Activated T-helper 2 cell treated with anti-CD3 and anti-CD28 coated beads, Interferon-gamma antibody, Interleukin-2, Interleukin-4, amounts not matched to agents 10 μg/mL and 5 μg/mL and 100 μg/mL, durations not matched to agents 14 hours and 24 hours and 36 hours (primary cell): ENCODE measurements at regions not wholly inside any gene's neighbourhood (a gene's known extent, or its start where the extent isn't known, plus 50 kb on each side); places are given as distances from the start of the nearest gene placed in this dataset.
"Not testable (repeated sequence)": the region's sequence is repeated elsewhere in the genome, so short reads cannot be mapped to it uniquely, and the experiment has no call there.

Source experiments
- DNase-seq: peaks from one replicate; pipeline ENCODE4 v3.0.0; 2021; ENCODE audit warnings: low spot score
- H3K27ac Mint-ChIP-seq: one replicate; pipeline ENCODE4 v1.8.0; 2021; ENCODE audit warnings: mixed read lengths
- H3K27me3 Mint-ChIP-seq: one replicate; pipeline ENCODE4 v1.8.0; 2021; ENCODE audit warnings: low read depth, mixed read lengths
- H3K36me3 Mint-ChIP-seq: one replicate; pipeline ENCODE4 v1.8.0; 2021; ENCODE audit warnings: low read depth, mixed read lengths
- H3K4me1 Mint-ChIP-seq: one replicate; pipeline ENCODE4 v1.8.0; 2021; ENCODE audit warnings: low read depth, mixed read lengths
- H3K4me3 Mint-ChIP-seq: one replicate; pipeline ENCODE4 v1.8.0; 2021; ENCODE audit warnings: low read depth, mild to moderate bottlenecking, moderate library complexity, mixed read lengths
- H3K9me3 Mint-ChIP-seq: one replicate; pipeline ENCODE4 v1.8.0; 2021; ENCODE audit warnings: mixed read lengths
- intact Hi-C: fragments of 100-400 bp; cut with micrococcal nuclease; formaldehyde crosslinking; loops from one replicate; pipeline ENCODE4 v1.15.1; 2023

DNA sequence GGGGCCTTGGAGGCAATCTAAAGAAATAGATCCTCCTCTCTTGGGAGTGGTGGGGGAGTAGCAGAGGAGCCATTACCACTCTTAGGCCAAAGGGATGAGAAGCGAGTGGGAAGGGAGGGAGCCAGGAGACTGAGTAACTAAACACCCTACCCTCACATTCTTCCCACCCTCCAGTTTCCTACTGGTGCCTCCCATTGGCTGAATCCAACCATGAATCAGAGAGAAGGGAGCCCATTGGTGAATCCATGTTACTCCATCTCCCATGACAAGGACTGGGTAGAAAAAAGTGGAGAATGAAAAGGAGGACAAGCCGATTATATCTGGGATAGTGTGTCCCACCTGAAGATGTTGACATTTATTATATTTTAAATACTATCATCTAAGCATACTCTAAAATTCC lies 76.8 kb upstream of the LHX5 start:
- intact Hi-C loops: no loop called here
- H3K9me3 Mint-ChIP-seq: no peaks in the 10 kb centered on the region
- no peak overlapping the region for H3K4me3 Mint-ChIP-seq
- no peaks in the 10 kb centered on the region for H3K36me3 Mint-ChIP-seq
- no peak for DNase-seq
- no peaks in the 10 kb centered on the region for H3K4me1 Mint-ChIP-seq
- no peaks in the 10 kb centered on the region for H3K27me3 Mint-ChIP-seq
- H3K27ac Mint-ChIP-seq: no peak overlapping the region

DNA sequence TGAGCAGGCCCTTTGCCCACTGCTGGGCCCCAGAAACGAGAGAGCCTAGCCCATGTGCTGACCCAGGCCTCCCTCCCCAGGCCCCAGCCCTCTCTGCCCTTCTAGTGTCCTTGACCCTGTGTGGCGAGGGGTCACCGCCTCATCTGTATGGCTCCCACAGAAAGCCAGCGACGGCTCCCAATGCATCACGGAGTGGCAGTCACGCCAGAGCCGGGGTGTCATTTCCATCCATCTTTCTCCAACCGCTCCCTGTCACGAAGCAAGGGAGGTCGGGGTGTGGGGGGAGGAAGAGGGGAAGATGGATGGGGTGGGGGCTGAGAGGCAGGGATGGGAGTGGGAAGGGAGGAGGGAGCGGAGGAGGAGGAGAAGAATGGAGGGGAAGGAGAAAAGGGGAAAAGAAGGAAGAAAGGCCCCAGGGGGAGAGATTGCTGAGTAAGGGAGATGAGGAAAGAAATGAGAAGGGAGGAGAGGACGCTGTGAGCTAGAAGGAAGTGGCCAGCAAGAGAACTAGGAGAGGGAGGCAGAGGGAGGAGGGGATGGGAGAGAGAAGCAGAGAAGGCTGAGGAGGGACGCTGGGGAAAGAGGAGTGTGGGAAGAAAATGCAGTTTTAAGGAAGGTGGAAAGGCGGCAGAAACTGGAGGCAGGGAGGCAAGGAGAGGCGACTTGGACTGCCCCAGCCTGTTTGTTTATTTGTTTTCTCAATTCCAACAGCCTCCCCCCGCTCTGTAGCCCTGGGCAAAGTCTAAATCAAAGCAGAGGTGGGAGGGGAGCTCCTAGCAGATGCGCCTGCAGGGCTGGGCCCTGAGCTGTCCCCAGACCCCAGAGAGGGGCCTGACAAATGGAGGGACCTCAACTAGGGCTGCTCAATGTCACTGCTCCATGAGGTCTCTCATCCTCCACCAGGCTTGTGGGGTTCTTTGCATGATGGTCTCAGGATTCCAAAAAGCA lies 75.5 kb upstream of the LHX5 start:
- Mint-ChIP-seq H3K36me3 (no peaks in the 10 kb centered on the region), H3K4me1 (no peaks in the 10 kb centered on the region), H3K27me3 (no peaks in the 10 kb centered on the region), H3K4me3 (no peak overlapping the region), H3K27ac (no peak overlapping the region), H3K9me3 (no peaks in the 10 kb centered on the region)
- intact Hi-C loops: no loop called here
- no peak for DNase-seq

DNA sequence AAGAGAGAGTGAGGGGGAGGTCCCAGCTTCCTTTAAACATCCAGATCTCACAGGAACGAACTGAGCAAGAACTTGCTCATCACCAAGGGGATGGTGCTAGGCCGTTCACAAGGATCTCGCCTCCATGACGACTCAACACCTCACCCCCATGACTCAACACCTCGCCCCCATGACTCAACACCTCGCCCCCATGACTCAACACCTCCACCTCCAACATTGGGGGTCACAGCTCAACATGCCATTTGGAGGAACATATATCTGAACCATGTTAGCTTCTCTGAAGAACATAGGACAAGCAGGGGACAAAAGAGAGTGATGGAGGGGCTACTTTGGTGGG lies 66.0 kb upstream of the LHX5 start:
- intact Hi-C loops: no loop called here
- no peak overlapping the region for H3K27ac Mint-ChIP-seq
- no peaks in the 10 kb centered on the region for H3K4me1 Mint-ChIP-seq
- no peaks in the 10 kb centered on the region for H3K27me3 Mint-ChIP-seq
- H3K9me3 Mint-ChIP-seq: peaks cover 22% of the 10 kb centered on the region
- DNase-seq: no peak
- H3K4me3 Mint-ChIP-seq: no peak overlapping the region
- H3K36me3 Mint-ChIP-seq: no peaks in the 10 kb centered on the region

DNA sequence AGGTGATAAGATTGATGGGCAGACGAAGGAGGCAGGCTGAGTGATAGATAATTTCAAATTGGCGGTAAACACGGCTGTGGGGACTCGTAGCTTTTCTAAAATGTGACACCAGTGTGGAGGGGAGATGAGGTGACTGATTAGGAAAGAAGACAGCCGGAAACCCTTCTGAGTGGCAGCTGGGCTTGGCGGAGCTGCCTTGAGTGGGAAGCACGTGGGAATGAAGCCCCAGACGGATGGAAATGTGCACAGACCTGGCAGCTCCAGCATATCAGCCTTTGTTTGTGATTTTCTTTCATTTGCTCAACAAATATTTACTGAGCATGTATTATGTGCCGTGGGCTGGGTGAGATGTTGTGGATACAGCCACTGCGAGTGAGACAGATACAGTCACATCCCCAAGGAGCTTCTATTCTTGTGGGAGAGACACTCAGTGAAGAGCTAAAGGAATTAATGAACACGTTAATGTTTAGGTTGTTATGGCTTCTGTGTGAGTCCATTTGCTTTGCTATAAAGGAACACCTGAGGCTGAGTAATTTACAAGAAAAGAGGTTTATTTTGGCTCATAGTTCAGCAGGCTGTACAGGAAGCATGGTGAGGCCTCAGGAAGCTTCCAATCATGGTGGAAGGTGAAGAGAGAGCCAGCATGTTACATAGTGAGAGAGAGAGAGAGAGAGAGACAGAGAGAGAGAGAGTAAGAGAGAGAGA lies 65.5 kb upstream of the LHX5 start:
- H3K4me1 Mint-ChIP-seq: no peaks in the 10 kb centered on the region
- intact Hi-C loops: no loop called here
- H3K27ac Mint-ChIP-seq: no peak overlapping the region
- no peaks in the 10 kb centered on the region for H3K36me3 Mint-ChIP-seq
- H3K9me3 Mint-ChIP-seq: peaks cover 22% of the 10 kb centered on the region
- H3K27me3 Mint-ChIP-seq: no peaks in the 10 kb centered on the region
- H3K4me3 Mint-ChIP-seq: no peak overlapping the region
- no peak for DNase-seq

DNA sequence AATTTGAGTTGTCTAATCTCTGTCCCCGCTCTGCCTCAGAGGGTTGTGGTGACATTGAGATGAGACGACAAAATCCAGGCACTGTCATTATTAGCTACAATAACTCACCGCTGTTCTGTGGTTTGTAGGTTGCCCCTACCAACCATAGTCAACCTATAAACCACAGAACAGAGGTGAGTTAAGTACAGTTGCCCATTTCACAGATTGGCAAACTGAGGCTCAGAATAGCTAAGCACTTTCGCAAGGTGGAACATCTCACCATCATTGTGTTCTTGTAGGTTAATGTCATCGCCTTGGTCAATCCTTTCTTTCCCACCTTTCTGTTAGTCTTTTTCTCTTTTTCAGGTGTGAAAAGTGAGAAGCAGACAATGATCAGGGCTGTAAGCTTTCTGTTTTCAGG lies 63.4 kb upstream of the LHX5 start:
- H3K27ac Mint-ChIP-seq: no peak overlapping the region
- H3K36me3 Mint-ChIP-seq: no peaks in the 10 kb centered on the region
- no peak overlapping the region for H3K4me3 Mint-ChIP-seq
- no peaks in the 10 kb centered on the region for H3K27me3 Mint-ChIP-seq
- intact Hi-C loops: no loop called here
- peaks cover 22% of the 10 kb centered on the region for H3K9me3 Mint-ChIP-seq
- H3K4me1 Mint-ChIP-seq: no peaks in the 10 kb centered on the region
- no peak for DNase-seq

DNA sequence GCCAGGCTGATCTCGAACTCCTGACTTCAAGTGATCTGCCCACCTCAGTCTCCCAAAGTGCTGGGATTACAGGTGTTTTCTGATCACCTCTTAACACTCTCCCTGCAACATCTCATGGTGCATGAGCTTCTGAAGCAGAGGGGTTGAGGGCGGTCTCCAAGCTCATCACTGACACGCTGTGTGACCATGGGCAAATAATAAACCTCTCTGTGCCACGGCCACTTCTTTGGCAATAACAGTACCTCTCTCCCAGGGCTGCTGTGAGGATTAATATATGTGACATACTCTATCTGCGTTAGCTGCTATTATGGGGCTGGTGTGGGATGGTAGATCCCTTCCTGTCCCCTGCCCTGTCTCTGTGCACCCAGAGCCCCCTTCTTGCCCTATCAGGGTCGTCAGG lies 62.9 kb upstream of the LHX5 start:
- H3K36me3 Mint-ChIP-seq: no peaks in the 10 kb centered on the region

DNA sequence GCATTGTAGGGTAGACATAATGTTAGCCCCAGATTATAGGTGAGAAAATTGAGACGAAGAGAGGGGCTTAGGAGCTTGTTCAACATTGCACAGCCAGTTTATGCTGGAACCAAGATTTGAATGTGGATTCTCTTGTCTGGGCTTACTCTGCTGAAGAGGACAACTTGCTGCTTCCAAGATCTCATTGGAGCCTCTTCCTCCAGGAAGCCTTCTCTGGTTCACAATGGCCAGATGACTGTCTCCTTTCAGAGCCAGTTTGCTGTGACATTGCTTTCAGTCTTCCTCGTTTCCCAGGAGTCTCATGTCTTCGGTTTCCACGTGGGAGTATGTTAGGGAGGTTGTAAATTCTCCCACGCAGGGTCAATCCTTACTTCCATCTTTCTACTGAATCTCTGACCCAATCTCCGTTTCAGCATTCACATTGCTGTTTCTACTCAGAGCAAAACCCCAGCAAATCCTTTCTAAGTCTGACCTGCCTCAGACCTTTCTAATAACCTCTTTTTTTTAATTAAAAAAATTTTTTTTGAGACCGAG lies 62.2 kb upstream of the LHX5 start:
- intact Hi-C loops: no loop called here
- H3K4me3 Mint-ChIP-seq: no peak overlapping the region
- H3K9me3 Mint-ChIP-seq: peaks cover 21% of the 10 kb centered on the region
- DNase-seq: no peak
- no peaks in the 10 kb centered on the region for H3K4me1 Mint-ChIP-seq
- no peaks in the 10 kb centered on the region for H3K36me3 Mint-ChIP-seq
- H3K27me3 Mint-ChIP-seq: no peaks in the 10 kb centered on the region
- no peak overlapping the region for H3K27ac Mint-ChIP-seq

More for the DNA sequence above, 62.9 kb upstream of the LHX5 start:
- intact Hi-C loops: no loop called here
- Mint-ChIP-seq H3K27ac (no peak overlapping the region), H3K4me3 (no peak overlapping the region), H3K4me1 (no peaks in the 10 kb centered on the region), H3K9me3 (peaks cover 22% of the 10 kb centered on the region), H3K27me3 (no peaks in the 10 kb centered on the region)
- DNase-seq: no peak

DNA sequence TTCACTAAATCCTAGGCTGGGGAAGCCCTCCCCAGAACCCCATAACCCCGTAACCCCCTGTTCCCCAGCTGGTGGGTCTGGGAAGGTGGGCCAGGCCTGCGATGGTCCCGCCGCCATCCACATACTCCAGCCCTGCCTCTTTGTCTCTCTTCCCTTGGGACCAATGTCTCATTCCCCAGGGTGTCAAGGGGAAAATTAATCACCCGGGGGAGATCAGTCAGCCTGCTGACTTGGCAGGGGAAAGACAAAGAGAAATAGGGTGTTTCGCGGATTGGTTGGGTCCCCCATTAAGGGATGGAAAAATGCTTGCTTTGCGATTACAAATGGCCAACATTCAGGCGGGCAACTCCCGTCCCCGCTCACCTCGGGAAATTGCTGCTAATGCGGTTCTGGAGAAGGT lies 60.6 kb upstream of the LHX5 start:
- Mint-ChIP-seq H3K27me3 (no peaks in the 10 kb centered on the region), H3K4me3 (no peak overlapping the region), H3K27ac (no peak overlapping the region), H3K4me1 (no peaks in the 10 kb centered on the region), H3K36me3 (no peaks in the 10 kb centered on the region), H3K9me3 (peaks cover 6% of the 10 kb centered on the region)
- intact Hi-C loops: no loop called here
- DNase-seq: no peak

DNA sequence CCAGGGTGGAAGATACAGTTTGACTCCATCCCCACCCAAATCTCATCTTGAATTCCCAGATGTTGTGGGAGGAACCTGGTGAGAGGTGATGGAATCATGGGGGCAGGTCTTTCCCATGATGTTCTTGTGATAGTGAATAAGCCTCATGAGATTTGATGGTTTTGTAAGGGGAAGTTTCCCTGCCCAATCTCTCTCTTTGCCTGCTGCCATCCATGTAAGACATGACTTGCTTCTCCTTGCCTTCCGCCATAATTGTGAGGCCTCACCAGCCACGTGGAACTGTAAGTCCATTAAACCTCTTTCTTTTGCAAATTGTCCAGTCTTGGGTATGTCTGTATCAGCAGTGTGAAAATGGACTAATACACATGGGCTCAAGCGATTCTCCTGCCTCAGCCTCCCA lies 59.4 kb upstream of the LHX5 start:
- H3K9me3 Mint-ChIP-seq, H3K27me3 Mint-ChIP-seq, H3K4me1 Mint-ChIP-seq, H3K27ac Mint-ChIP-seq, intact Hi-C loops, H3K36me3 Mint-ChIP-seq, H3K4me3 Mint-ChIP-seq, DNase-seq: not testable (repeated sequence)

DNA sequence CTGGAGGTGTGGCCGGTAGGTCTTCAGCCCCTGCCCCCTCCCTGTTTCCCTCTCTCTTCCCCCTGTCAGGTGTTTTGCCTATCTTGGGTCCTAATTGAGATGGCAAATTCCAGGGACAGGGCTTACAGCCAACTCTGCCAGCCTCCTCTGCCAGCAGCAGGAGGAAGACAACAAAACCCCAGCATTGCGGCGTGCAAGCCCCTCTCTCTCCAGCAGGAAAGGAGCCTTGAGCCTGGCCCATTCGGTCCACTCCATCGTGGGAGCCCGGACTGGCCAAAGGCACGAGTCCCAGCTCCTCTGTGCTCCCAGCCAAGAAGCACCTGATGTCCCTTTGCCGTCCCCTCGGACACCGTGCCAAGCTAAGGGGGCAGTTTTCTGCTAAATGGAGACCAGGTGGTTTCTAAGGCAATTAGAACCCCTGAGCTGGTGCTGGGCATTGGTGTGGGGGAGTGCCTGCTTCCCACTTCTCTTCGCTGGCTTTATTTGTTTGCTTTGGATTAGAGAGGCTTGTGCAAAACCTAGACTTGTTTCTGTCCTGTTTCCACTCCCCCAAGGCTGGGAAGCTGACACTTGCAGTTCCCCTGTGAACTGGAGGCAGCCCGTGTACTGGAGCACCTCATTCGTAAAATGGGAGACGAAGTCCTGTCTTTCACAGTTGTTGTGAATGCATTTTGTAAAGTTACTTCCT lies 57.1 kb upstream of the LHX5 start:
- H3K36me3 Mint-ChIP-seq: no peaks in the 10 kb centered on the region
- intact Hi-C loops: no loop called here
- H3K27ac Mint-ChIP-seq: no peak overlapping the region
- no peaks in the 10 kb centered on the region for H3K9me3 Mint-ChIP-seq
- H3K27me3 Mint-ChIP-seq: no peaks in the 10 kb centered on the region
- no peak overlapping the region for H3K4me3 Mint-ChIP-seq
- DNase-seq: no peak
- H3K4me1 Mint-ChIP-seq: no peaks in the 10 kb centered on the region

DNA sequence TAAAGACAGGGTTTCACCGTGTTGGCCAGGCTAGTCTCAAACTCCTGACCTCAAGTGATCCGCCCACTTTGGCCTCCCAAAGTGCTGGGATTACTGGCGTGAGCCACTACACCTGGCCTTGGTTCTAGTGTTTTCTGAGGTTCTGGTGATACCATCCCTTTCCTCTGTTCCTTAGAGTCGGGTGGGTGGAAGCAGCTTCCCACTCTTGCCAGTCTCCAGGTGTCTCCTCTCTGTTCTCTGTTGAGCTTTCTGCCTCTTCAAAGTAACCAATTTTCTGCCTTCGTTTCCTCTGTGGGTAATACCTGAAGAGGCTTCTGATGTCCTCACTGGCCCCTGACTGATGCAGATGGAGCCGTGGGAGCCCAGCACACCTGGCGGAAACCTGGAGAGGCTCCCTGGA lies 53.4 kb upstream of the LHX5 start:
- intact Hi-C loops: no loop called here
- peaks cover 15% of the 10 kb centered on the region for H3K27me3 Mint-ChIP-seq

DNA sequence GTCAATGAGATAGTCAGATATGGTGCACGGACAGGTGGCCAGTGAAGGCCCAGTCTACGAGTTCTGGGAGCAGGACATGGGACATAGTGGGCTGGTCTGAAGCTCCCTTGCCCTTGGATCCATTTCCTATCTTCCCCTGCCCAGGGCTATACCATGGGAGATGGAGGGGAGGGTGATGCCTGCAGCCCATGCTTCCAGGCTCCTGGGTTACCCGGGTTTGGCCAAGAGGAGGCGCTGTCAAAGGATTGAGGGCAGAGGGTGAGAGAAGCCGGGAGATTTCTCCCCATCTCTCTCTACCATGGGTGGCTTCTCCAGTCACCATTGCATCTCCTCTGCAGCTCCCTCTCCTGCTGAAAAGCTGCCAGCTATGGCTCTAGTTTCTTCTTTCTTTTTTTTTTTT lies 52.8 kb upstream of the LHX5 start:
- DNase-seq: no peak
- Mint-ChIP-seq H3K36me3 (no peaks in the 10 kb centered on the region), H3K27me3 (peaks cover 17% of the 10 kb centered on the region), H3K4me1 (no peaks in the 10 kb centered on the region), H3K27ac (no peak overlapping the region), H3K4me3 (no peak overlapping the region), H3K9me3 (no peaks in the 10 kb centered on the region)
- intact Hi-C loops: no loop called here

More for the DNA sequence above, 53.4 kb upstream of the LHX5 start:
- H3K4me1 Mint-ChIP-seq: no peaks in the 10 kb centered on the region
- H3K36me3 Mint-ChIP-seq: no peaks in the 10 kb centered on the region
- no peak overlapping the region for H3K4me3 Mint-ChIP-seq
- H3K9me3 Mint-ChIP-seq: no peaks in the 10 kb centered on the region
- no peak for DNase-seq
- no peak overlapping the region for H3K27ac Mint-ChIP-seq

DNA sequence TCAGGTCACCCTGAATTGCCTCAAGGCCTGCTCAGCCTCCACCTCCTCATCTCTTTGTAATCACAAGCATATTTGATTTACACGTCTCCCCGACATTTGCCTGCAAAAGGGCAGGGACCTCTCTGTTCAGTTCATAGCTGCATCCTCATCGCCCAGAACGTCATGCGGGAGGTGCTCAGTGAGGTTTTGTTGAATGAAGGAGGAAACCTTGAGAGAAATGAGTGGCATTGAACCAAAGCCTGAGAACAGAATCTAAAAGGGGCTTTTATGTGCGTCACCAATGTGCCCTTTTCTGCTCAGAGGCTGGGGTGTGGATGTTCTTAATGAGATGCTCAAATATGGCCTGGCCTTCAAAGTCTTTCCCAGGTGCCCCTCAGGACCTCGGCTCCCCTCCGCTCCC lies 50.0 kb upstream of the LHX5 start:
- no peaks in the 10 kb centered on the region for H3K9me3 Mint-ChIP-seq
- intact Hi-C loops: no loop called here
- no peak for DNase-seq
- H3K4me1 Mint-ChIP-seq: no peaks in the 10 kb centered on the region
- H3K27me3 Mint-ChIP-seq: peaks cover 36% of the 10 kb centered on the region
- H3K36me3 Mint-ChIP-seq: no peaks in the 10 kb centered on the region
- no peak overlapping the region for H3K4me3 Mint-ChIP-seq
- no peak overlapping the region for H3K27ac Mint-ChIP-seq
